ENCODE measurements at regions not wholly inside any gene's neighbourhood (a gene's known extent, or its start where the extent isn't known, plus 50 kb on each side); places are given as distances from the start of the nearest gene placed in this dataset.

DNA sequence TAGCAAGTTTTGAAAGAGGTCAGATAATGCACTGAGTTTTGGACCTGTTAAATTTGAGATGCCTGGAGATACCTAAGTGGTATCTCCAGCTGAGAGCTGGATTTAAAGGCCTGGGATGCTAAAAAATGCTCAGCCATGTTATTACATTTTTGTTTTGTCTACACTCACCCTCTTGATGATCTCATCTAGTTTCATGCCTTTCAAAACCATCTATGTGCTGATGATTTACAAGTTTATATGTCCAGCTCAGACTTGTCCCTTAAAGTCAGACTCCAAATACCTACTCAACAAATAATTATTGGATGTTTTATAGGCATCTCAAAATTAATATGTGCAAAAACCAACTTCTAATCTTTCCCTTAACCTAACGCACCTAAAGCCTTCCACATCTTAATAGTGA is 103.6 kb upstream of the OR9G4 start:
- no peak overlapping the region for H3K4me3 ChIP-seq
- H3K27ac ChIP-seq = no peak overlapping the region
- H3K27me3 ChIP-seq = no peaks in the 10 kb centered on the region
- intact Hi-C loops (cut with DNase I; ENCODE audit: low total_unique reads) (no loop called here), in situ Hi-C loops (cut with MboI; ENCODE audit: low pct_ligation_motif_present in 1 of 4, low pct_unique_long_range_greater_than_20kb in 1 of 4, low sequenced_read_pairs in 3 of 4) (no loop called here)
- no peak for TF ChIP-seq POLR2A (IDR thresholded peaks at IDR 0.05)
- TF ChIP-seq EP300 (IDR thresholded peaks at IDR 0.05; ENCODE audit: low read depth) = no peak
- TF ChIP-seq POLR2AphosphoS5 (IDR thresholded peaks at IDR 0.05) = no peak
- TF ChIP-seq, protein P1, sequence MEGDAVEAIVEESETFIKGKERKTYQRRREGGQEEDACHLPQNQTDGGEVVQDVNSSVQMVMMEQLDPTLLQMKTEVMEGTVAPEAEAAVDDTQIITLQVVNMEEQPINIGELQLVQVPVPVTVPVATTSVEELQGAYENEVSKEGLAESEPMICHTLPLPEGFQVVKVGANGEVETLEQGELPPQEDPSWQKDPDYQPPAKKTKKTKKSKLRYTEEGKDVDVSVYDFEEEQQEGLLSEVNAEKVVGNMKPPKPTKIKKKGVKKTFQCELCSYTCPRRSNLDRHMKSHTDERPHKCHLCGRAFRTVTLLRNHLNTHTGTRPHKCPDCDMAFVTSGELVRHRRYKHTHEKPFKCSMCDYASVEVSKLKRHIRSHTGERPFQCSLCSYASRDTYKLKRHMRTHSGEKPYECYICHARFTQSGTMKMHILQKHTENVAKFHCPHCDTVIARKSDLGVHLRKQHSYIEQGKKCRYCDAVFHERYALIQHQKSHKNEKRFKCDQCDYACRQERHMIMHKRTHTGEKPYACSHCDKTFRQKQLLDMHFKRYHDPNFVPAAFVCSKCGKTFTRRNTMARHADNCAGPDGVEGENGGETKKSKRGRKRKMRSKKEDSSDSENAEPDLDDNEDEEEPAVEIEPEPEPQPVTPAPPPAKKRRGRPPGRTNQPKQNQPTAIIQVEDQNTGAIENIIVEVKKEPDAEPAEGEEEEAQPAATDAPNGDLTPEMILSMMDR (IDR thresholded peaks at IDR 0.05) = no peak
- 73 to 89% methylated on average over 1 of the region's 1 CpG for WGBS, 2 donors (ENCODE audit: low coverage in 1 of 2)
- no peaks in the 10 kb centered on the region for H3K9me3 ChIP-seq
- DNase-seq = no peak
- no peaks in the 10 kb centered on the region for H3K36me3 ChIP-seq
- H3K4me1 ChIP-seq = peaks cover 0 to 10% (median 3%) of the 10 kb centered on the region in 4 donors

DNA sequence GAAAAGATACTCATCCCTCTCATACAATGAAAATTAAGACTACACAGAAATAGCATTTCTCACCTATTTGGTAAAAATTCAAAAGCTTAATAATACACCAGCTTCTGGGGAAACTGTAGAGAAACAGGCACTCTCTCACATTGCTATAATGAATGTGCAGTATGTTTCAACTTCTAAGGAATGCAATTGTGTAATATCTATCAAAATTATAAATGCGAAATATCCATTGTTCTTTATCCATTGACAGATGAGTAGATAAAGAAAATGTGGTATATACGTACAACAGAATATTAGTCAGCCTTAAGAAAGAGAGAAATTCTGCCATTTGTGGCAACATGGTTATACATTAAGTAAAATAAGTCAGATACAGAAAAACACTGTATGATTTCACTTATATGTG is 101.4 kb upstream of the OR9G4 start:
- Histone ChIP-seq H3K27ac (no peak overlapping the region), H3K27me3 (no peaks in the 10 kb centered on the region), H3K4me3 (no peak overlapping the region), H3K4me1 (peaks cover 0 to 5% (median 2%) of the 10 kb centered on the region in 4 donors), H3K9me3 (no peaks in the 10 kb centered on the region), H3K36me3 (no peaks in the 10 kb centered on the region)
- DNase-seq = no peak
- 92% methylated on average over 2 of the region's 2 CpGs for WGBS, 2 donors (ENCODE audit: low coverage in 1 of 2)
- intact Hi-C loops (cut with DNase I; ENCODE audit: low total_unique reads) = loop anchor here (10.0 kb wide), 1 partner anchor 395 kb away; no protein-coding TSS in a partner anchor
- no peak for TF ChIP-seq POLR2A (IDR thresholded peaks at IDR 0.05)
- no peak for TF ChIP-seq POLR2AphosphoS5 (IDR thresholded peaks at IDR 0.05)
- TF ChIP-seq EP300 (IDR thresholded peaks at IDR 0.05; ENCODE audit: low read depth) = no peak
- TF ChIP-seq, protein P1 (IDR thresholded peaks at IDR 0.05) = no peak
- in situ Hi-C loops (cut with MboI; ENCODE audit: low pct_ligation_motif_present in 1 of 4, low pct_unique_long_range_greater_than_20kb in 1 of 4, low sequenced_read_pairs in 3 of 4) = loop anchor here in 2 of 4 donors (10.0 to 25.0 kb wide), 3 partner anchors 262 to 412 kb away; no protein-coding TSS in a partner anchor

DNA sequence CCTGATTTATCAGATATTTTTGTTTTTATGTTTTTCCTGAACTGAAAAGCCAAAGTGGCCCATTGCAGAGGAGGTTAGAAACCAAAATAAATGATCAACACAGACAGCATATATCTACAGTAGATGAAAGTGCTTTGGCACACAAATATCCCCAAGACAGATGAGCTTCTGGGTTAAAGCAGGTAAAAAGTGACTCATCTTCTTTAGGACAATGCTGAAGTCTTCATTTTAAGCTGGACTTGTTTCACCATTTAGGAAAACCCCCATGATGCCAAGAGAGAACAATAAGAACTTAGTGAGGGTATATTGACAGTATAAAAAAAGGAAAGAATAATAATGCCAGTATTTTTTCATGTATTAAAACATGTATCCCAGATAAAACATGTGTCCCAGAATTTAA is 100.8 kb upstream of the OR9G4 start:
- Histone ChIP-seq H3K4me1 (peaks cover 0 to 5% (median 2%) of the 10 kb centered on the region in 4 donors), H3K27ac (no peak overlapping the region), H3K27me3 (no peaks in the 10 kb centered on the region), H3K36me3 (no peaks in the 10 kb centered on the region), H3K4me3 (no peak overlapping the region), H3K9me3 (no peaks in the 10 kb centered on the region)
- TF ChIP-seq EP300 (IDR thresholded peaks at IDR 0.05; ENCODE audit: low read depth) = no peak
- TF ChIP-seq POLR2AphosphoS5 (IDR thresholded peaks at IDR 0.05) = no peak
- TF ChIP-seq, protein P1 (IDR thresholded peaks at IDR 0.05) = no peak
- no peak for TF ChIP-seq POLR2A (IDR thresholded peaks at IDR 0.05)
- intact Hi-C loops (cut with DNase I; ENCODE audit: low total_unique reads) = loop anchor here (10.0 kb wide), 1 partner anchor 396 kb away; no protein-coding TSS in a partner anchor
- DNase-seq = no peak
- in situ Hi-C loops (cut with MboI; ENCODE audit: low pct_ligation_motif_present in 1 of 4, low pct_unique_long_range_greater_than_20kb in 1 of 4, low sequenced_read_pairs in 3 of 4) = loop anchor here in 2 of 4 donors (10.0 to 25.0 kb wide), 3 partner anchors 263 to 413 kb away; no protein-coding TSS in a partner anchor

DNA sequence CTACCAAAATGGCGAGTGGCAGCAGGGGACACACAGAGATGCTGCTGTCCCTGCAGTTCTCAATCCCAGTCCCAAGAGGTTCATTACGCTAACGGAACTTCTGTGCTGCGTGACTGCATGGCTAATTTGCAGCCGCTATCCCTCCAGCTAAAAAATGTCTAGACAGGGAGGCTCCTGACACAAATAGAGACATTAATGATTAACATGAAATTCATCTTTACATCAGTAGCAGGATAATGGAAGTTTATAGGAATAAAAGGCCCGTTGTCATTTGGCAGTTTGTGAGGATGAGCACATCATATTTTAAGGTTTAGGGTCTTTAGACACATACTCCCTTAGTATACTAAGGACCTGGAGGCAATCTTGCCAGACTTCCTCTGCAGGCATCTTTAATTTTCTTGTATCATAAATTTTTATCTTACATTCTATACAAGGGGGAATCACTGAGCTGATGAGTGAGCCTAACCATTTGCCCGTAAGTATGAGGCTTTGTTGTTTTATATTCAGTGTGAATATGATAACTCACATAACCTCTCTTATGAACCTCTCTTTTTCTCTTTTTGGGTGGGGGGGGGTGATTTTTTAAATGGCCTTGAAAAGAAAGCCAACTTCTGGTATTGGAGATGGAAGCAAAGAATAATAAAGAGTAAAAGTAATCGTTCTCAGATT is 99.8 kb upstream of the OR9G4 start:
- no peak for DNase-seq
- H3K4me3 ChIP-seq = no peak overlapping the region
- H3K9me3 ChIP-seq = no peaks in the 10 kb centered on the region
- peaks cover 0 to 5% (median 2%) of the 10 kb centered on the region in 4 donors for H3K4me1 ChIP-seq
- intact Hi-C loops (cut with DNase I; ENCODE audit: low total_unique reads) (loop anchor here (10.0 kb wide), 1 partner anchor 397 kb away; no protein-coding TSS in a partner anchor), in situ Hi-C loops (cut with MboI; ENCODE audit: low pct_ligation_motif_present in 1 of 4, low pct_unique_long_range_greater_than_20kb in 1 of 4, low sequenced_read_pairs in 3 of 4) (loop anchor here in 2 of 4 donors (10.0 to 25.0 kb wide), 3 partner anchors 264 to 414 kb away; no protein-coding TSS in a partner anchor)
- no peak overlapping the region for H3K27ac ChIP-seq
- WGBS, 2 donors (ENCODE audit: low coverage in 1 of 2) = 77 to 80% methylated on average over 8 of the region's 8 CpGs
- no peak for TF ChIP-seq EP300 (IDR thresholded peaks at IDR 0.05; ENCODE audit: low read depth)
- TF ChIP-seq POLR2A (IDR thresholded peaks at IDR 0.05) = no peak
- TF ChIP-seq, protein P1 (IDR thresholded peaks at IDR 0.05) = no peak
- TF ChIP-seq POLR2AphosphoS5 (IDR thresholded peaks at IDR 0.05) = no peak
- no peaks in the 10 kb centered on the region for H3K27me3 ChIP-seq
- no peaks in the 10 kb centered on the region for H3K36me3 ChIP-seq

All from transverse colon (tissue), 4 donors.